ENCODE measurements at regions not wholly inside any gene's neighbourhood (a gene's known extent, or its start where the extent isn't known, plus 50 kb on each side); places are given as distances from the start of the nearest gene placed in this dataset.

GRCh38 chr10:55305285-55305684 lies 504.3 kb upstream of the PCDH15 start:
- no peaks in the 10 kb centered on the region for H3K4me1 ChIP-seq (ENCODE audit: control insufficient read depth, insufficient read depth, low read length)
- no peak overlapping the region for H3K27ac ChIP-seq (ENCODE audit: control insufficient read depth, insufficient read depth)
- RAD21 ChIA-PET (ENCODE audit: unreplicated experiment) = no interaction called here
- H3K4me2 ChIP-seq (ENCODE audit: control insufficient read depth, insufficient read depth) = no peak overlapping the region
- POLR2A ChIA-PET = no interaction called here
- CTCF ChIA-PET = no interaction called here
- in situ Hi-C loops (cut with MboI) = no loop called here
- FAIRE-seq (no peak), ATAC-seq (no peak), DNase-seq (ENCODE audit: low read depth, low spot score) (no peak)
- SMC1A ChIA-PET (ENCODE audit: uncharacterized antibody, unreplicated experiment) = interaction anchor here (0.7 kb wide), 1 partner anchor 840 kb away, joined by 3 read pairs; no protein-coding TSS in a partner anchor
- H4K20me1 ChIP-seq (ENCODE audit: control insufficient read depth, insufficient read depth) = no peaks in the 10 kb centered on the region
- intact Hi-C loops (cut with micrococcal nuclease; ENCODE audit: unreplicated experiment) = no loop called here
- no peak overlapping the region for H3K4me3 ChIP-seq
- TF ChIP-seq HDGF (IDR thresholded peaks at IDR 0.05) (no peak), RCOR1 (conservative IDR thresholded peaks at IDR 0.05; ENCODE audit: low read depth, low read length) (no peak), CBFB (IDR thresholded peaks at IDR 0.05; ENCODE audit: low read depth) (no peak), MXI1 (IDR thresholded peaks at IDR 0.05; ENCODE audit: low read depth, low read length) (no peak), GABPA (IDR thresholded peaks at IDR 0.05; ENCODE audit: low read depth) (no peak), TCF12 (IDR thresholded peaks at IDR 0.05; ENCODE audit: low read depth, low read length) (no peak), IKZF1 (conservative IDR thresholded peaks at IDR 0.05) (no peak), HCFC1 (IDR thresholded peaks at IDR 0.05; ENCODE audit: low read length) (no peak), NBN (IDR thresholded peaks at IDR 0.05) (no peak)
- no TSS peak for BruUV-seq (replicated peaks)
- no peaks in the 10 kb centered on the region for H3K9me3 ChIP-seq (replicated peaks; ENCODE audit: control insufficient read depth, insufficient read depth, low read length)
- H2AFZ ChIP-seq (ENCODE audit: control insufficient read depth, low read depth, low read length) = no peak overlapping the region
- H3K9ac ChIP-seq (ENCODE audit: control insufficient read depth, insufficient read depth, low read length) = no peak overlapping the region
- no peaks in the 10 kb centered on the region for H3K79me2 ChIP-seq (ENCODE audit: control insufficient read depth, insufficient read depth, low read length)
- H3K36me3 ChIP-seq (ENCODE audit: control insufficient read depth in 2 of 2, insufficient read depth in 2 of 2, low read length in 1 of 2) = no peaks in the 10 kb centered on the region
- no peaks in the 10 kb centered on the region for H3K27me3 ChIP-seq (replicated peaks in 1 of 2; ENCODE audit: control insufficient read depth in 2 of 2, insufficient read depth in 2 of 2, low read length in 1 of 2)

GRCh38 chr10:55287346-55287745 lies 486.3 kb upstream of the PCDH15 start:
- FAIRE-seq (peak; percentile 7), ATAC-seq (0 out of 3 replicates have a peak, but pooled peaks have one; percentile 17), DNase-seq (ENCODE audit: low read depth, low spot score) (no peak)
- H3K36me3 ChIP-seq (ENCODE audit: control insufficient read depth in 2 of 2, insufficient read depth in 2 of 2, low read length in 1 of 2) = no peaks in the 10 kb centered on the region
- no peak overlapping the region for H2AFZ ChIP-seq (ENCODE audit: control insufficient read depth, low read depth, low read length)
- RAD21 ChIA-PET (ENCODE audit: unreplicated experiment) = interaction anchor here (1.3 kb wide), 1 partner anchor 9 kb away, joined by 4 read pairs; no protein-coding TSS in a partner anchor
- H3K4me2 ChIP-seq (ENCODE audit: control insufficient read depth, insufficient read depth) = no peak overlapping the region
- no peaks in the 10 kb centered on the region for H3K4me1 ChIP-seq (ENCODE audit: control insufficient read depth, insufficient read depth, low read length)
- no peaks in the 10 kb centered on the region for H3K27me3 ChIP-seq (replicated peaks in 1 of 2; ENCODE audit: control insufficient read depth in 2 of 2, insufficient read depth in 2 of 2, low read length in 1 of 2)
- WGBS (ENCODE audit: insufficient coverage, insufficient replicate concordance, low lambda C conversion rate, missing lambda C conversion rate) = 0% methylated on average over 2 of the region's 2 CpGs
- intact Hi-C loops (cut with micrococcal nuclease; ENCODE audit: unreplicated experiment) (no loop called here), in situ Hi-C loops (cut with MboI) (no loop called here)
- POLR2A ChIA-PET = no interaction called here
- H3K9ac ChIP-seq (ENCODE audit: control insufficient read depth, insufficient read depth, low read length) = no peak overlapping the region
- SMC1A ChIA-PET (ENCODE audit: uncharacterized antibody, unreplicated experiment) = interaction anchor here (1.8 to 2.6 kb wide), 2 partner anchors 10 to 167 kb away, joined by 3 to 5 read pairs; no protein-coding TSS in a partner anchor
- no TSS peak for BruUV-seq (replicated peaks)
- H3K4me3 ChIP-seq = no peak overlapping the region
- H3K79me2 ChIP-seq (ENCODE audit: control insufficient read depth, insufficient read depth, low read length) = no peaks in the 10 kb centered on the region
- H3K9me3 ChIP-seq (replicated peaks; ENCODE audit: control insufficient read depth, insufficient read depth, low read length) = no peaks in the 10 kb centered on the region
- no peaks in the 10 kb centered on the region for H4K20me1 ChIP-seq (ENCODE audit: control insufficient read depth, insufficient read depth)
- CTCF ChIA-PET = interaction anchor here (1.0 kb wide), 1 partner anchor 223 kb away, joined by 3 read pairs; no protein-coding TSS in a partner anchor
- H3K27ac ChIP-seq (ENCODE audit: control insufficient read depth, insufficient read depth) = no peak overlapping the region
- no peak for TF ChIP-seq CREB1 (IDR thresholded peaks at IDR 0.05; ENCODE audit: low read depth)
- no peak for TF ChIP-seq E2F4 (IDR thresholded peaks at IDR 0.05; ENCODE audit: low read depth, low read length)
- no peak for TF ChIP-seq NRF1 (conservative IDR thresholded peaks at IDR 0.05; ENCODE audit: low read depth, low read length)
- TF ChIP-seq DPF2 (IDR thresholded peaks at IDR 0.05) = no peak
- TF ChIP-seq BRCA1 (IDR thresholded peaks at IDR 0.05; ENCODE audit: low read depth, low read length) = no peak
- TF ChIP-seq ATF3 (IDR thresholded peaks at IDR 0.05; ENCODE audit: borderline replicate concordance, extremely low read depth, low read depth, low read length) = no peak
- TF ChIP-seq ATF7 (IDR thresholded peaks at IDR 0.05; ENCODE audit: low read depth) = no peak
- no peak for TF ChIP-seq PAX8 (IDR thresholded peaks at IDR 0.05)
- no peak for TF ChIP-seq RCOR1 (conservative IDR thresholded peaks at IDR 0.05; ENCODE audit: low read depth, low read length)
- TF ChIP-seq TBL1XR1 (IDR thresholded peaks at IDR 0.05; ENCODE audit: low read depth, low read length) = no peak
- TF ChIP-seq PBX3 (IDR thresholded peaks at IDR 0.05; ENCODE audit: insufficient replicate concordance, low read depth, low read length) = no peak
- no peak for TF ChIP-seq SREBF1 (IDR thresholded peaks at IDR 0.05; ENCODE audit: low read length)
- TF ChIP-seq HDAC2 (IDR thresholded peaks at IDR 0.05) = no peak
